Stimulated activated naive CD4-positive, alpha-beta T cell treated with Interleukin-2 at 50 U/mL for 16 hours (primary cell): ENCODE measurements at regions not wholly inside any gene's neighbourhood (a gene's known extent, or its start where the extent isn't known, plus 50 kb on each side); places are given as distances from the start of the nearest gene placed in this dataset.
A peak's percentile ranks its signal among the peaks of the same experiment; 100 is the strongest.
"Not testable (repeated sequence)": the region's sequence is repeated elsewhere in the genome, so short reads cannot be mapped to it uniquely, and the experiment has no call there.

Experiments used
- DNase-seq: peaks from one replicate; lab custom pipeline; 2025; lab: John Stamatoyannopoulos, UW

DNA sequence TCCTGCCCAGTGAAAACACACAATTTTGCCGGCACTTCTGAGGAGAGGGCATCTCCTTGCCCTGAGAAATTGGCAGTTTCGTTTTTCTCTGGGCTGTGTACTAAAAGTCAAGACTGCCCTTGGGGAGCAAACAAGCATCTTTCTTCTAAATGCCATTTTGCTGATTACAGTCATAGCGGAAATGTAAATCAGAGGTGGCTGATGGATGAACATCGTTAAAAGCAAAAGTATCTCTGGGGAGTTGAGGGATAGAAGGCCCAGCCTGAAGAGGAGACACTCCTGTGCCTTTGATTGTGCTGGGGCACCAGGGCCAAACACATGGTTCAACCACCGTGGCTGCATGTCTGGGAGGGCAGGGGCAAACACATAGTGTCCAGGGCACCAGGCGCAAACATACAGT, 49.8 kb downstream of the ABCC12 start:
- DNase-seq, result no peak

DNA sequence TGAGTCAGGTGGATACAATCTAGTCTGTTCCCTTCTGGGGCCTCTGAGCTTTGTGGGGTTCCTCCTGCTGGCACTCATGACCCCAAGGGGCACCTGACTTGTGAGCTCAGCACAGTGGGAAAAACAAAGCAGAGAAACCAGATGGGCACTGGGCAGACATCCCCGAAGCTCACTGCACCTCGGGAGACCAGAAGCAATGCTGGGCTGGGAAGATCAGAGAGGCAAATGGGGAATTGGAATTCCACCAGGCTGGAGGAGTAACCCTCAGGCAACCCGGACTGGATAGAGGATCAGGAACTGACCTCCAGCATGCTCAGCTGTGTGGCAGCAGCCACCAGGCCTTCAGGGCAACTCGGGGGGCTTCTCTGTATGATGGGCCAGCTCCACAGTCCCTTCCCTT, 50.3 kb downstream of the ABCC12 start:
- DNase-seq, result no peak

DNA sequence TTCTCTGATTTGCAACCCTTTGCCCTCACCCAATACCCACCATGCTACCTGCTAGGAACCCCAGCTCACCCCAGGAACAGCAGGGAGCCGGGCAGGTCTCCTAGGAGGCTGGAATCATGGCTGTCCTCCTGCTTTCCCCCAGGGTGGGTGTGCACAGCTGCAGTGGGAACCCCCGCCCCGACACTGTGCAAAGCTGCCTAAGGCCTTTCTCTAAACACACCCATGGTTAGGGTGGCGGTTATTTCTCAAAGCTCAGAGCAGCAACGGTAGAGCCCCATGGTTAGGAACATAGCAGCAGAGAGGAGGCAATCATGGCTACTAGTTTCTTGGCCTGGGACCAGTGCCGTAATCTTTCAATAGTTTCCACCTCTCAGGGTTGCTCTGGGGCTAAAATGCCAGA, 52.2 kb downstream of the ABCC12 start:
- DNase-seq, result no peak

DNA sequence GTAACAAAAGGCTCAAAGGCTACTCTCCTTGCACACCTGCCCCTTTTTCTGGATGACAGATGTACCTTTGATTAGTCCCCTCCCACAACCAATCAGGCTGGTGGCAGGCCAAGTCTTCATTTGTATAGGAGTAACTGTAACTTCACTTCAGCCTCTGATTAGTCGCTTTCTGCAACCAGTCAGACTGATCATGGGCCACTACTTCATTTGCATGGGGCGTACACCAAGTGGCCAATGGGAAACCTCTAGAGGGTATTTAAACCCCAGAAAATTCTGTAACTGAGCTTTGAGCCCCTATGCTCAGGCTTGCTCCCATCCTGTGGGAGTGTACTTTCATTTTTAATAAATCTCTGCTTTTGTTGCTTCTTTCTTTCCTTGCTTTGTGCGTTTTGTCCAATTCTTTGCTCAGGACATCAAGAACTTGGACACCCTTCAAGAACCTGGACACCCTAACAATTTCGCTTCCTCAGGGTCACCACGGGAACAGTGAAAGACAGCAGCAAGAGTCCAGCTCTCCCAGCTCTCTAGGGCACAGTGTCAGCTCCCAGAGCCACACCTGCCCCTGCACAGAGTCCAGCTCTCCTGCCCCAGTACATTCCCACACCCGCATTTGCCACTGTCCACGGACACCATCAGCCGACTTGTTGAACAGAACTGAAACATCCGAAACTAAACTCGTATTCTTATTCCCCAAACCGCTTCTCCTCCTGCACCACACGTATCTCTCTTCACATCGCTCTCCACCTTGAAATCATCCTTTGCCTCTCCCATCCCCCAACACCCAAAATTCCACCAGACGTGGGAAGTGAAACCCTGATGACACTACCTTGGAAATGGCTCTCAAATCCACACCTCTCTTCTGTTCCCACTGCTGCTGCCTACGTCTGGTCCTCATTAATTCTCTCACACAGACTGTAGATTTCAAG, 53.4 kb downstream of the ABCC12 start:
- DNase-seq, result no peak

DNA sequence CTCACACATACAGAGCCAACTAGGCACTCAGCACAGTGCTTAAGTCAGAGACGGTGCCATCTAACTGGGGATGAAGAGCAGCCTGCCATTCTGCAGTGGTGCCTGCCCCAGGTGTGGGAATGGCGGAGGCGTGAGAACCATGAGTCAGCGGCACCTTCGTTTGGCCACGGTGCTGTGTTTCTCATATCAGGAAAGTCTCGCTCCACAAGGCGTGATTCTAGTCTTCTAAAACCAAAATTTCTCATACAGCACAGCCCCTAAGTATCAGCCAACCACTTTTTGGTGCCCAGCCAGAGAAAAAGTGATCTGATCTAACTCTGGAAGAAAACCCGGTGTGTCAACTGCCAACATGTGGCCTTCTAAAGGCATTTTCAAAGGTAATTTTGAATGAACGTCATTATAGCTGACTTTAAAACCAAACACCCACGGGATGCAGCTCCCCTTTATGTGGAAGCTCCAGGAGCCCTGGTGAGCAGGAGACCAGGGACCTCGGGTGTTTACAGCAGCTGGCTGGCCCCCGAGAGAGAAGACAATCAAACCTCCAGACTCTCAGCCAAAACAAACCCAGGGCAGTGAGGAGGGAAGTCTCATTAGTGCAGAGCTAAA, 54.6 kb downstream of the ABCC12 start:
- DNase-seq, result peak; percentile 63

DNA sequence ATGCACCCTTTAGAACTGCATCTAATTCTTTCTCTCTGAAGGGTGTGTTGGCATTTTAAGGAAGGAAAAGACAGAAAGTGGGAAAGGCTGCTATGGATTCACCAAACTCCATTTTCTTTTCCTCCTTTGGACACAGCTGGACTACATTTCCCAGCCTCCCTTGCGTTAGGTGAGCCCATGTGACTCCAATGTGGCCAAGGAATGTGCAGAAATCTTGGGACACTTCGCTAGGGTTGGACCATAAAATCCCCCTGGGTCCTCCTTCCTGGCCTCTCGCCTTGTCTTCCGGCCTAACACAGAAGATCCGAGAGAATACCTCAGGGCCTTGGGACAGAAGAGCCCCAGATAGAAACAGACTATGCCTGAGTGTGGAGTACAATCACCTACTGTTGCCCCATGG, 56.3 kb downstream of the ABCC12 start:
- no peak for DNase-seq

DNA sequence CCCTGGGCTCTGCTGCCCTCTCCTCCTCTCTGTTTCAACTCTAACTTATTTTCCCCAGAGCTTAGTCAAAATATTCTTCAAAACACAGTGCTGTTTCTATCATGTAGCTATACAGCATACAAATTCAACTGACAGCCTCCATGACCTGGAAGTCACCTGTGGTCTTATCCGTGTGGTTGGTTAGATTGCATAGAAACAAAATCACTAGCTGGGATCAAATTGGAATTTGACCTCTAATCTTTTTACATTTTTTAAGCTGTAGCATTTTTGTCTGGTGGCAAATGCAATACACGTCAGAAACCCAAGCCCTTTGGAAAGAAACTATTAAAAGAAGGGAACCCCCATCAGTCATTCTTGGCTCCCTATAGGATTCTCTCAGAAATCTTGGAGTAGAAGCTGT, 57.3 kb downstream of the ABCC12 start:
- no peak for DNase-seq

DNA sequence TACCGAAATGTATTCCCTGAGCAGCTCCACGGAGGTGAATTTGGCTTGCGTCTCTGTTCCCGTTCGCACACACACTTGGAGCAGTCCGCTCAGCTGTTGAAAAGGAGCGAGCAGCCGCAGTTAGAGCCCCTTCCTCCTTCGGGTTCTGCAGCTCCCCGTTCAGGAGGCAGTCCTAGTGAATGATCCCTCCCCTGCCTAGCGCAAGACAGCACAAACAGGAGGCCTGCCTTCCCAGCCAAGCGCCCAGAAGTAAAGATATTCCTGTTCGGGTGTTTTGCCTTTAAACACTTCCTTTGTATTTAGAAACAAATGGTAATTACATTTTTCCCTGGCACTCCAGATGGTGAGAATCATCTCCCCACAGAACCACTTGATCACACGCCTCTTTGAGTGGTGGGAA, 64.7 kb downstream of the ABCC12 start:
- DNase-seq, result no peak

DNA sequence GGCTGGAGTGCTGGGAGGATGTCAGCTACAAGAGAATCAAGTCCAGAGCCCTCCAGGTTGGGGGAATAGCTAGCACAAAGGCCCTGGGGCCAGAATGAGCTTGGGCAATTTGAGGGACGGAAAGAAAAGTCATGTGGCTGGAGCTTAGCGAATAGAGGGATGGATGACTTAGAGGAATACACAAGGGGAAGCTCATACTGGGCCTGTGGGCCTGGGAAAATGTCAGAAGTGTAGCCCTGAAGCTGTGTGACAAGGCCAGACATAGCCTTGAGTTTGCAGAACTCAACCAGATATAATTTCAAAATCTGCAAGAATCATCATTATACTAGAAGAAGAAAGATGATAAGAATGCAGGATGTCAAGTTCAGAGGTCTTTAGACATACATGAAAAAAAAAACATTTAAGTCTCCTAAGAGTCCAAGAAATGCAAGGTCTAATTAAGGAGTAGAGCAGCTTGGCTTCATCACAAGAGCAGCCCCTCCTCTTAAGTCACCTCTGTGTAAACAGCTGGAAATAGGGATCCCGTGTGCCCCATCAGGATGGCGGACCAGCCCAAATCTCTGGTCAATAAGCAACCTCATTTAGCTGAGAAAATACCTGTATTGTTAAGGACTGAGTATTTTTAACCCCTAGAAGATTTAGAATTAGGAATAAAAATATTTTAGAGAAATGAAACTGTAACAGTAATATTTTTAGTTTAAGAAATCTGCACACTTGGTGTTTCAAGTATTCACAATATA, 66.6 kb downstream of the ABCC12 start:
- DNase-seq, result no peak

DNA sequence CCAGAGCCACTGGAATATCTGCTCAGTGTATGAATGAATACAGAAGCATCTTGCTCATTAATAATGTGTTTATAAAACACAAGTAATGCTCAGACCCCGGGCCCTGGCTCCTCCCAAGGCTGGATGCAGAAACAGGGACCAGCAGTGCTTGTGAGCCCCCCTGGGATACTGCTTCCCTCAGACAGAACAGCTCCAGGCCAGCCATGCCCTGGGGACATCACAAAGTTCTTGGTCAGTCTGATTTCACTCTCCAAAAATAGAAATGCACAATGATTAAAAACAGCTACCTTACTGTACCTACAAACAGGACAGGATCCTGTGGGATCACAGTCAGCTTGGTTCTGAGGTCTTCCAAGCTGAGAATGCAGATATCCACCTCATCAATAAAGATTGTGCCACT, 68.2 kb downstream of the ABCC12 start:
- DNase-seq, result no peak

DNA sequence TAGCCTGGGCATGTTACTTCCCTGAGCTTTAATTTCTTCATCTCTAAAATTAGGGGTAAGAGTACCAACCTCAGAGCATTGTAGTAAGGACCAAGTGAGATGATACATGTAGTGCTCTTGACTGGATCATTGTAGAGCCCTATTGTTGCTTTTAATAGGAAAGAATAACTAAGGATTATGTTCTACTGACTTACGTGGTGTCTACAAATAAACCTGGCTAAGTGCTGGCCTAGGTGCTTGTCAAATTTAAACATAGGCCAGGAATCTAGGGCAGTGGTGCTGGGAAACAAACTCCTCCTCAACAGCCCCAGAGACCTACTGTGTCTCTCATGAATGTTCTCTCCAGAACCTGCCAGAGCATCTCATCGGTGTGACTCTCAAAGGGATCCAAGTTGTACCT, 69.4 kb downstream of the ABCC12 start:
- DNase-seq, result no peak

DNA sequence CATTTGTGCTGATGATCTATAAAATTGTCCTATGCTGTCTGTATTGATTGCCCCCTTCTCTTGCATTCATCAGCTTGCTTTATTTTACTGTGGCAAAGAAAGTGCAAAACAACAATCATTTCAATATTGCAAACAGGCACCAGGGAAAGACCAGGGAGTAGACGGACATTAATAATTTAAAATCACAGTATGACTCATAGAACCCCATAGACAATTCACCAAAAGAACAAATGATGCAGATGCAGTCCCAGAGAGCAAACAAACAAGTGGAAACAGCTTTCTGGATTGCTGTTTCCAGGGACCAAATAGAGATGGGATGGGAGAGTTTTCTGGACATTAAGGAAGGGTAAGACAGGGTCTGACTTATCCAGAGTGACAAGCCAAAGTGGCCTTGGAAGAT, 70.1 kb downstream of the ABCC12 start:
- DNase-seq, result no peak

DNA sequence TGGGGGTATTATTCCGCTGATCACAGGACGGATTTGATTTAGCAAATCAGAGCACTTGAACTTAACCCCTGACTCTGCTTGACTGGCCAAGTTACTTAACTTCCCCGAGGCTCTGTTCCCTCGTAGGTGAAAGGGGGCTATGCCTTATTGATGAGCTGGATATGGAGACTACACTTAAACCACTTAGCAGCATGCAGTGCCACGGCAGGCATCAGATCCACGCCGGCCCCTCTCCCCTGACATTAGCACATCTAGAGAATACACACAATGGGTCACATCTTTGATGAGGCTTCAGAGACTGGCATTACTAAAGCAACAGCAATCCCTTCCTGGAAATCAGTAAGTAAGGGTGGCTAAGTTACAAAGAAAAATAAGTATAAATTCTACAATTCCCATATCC, 71.0 kb downstream of the ABCC12 start:
- DNase-seq, result no peak

DNA sequence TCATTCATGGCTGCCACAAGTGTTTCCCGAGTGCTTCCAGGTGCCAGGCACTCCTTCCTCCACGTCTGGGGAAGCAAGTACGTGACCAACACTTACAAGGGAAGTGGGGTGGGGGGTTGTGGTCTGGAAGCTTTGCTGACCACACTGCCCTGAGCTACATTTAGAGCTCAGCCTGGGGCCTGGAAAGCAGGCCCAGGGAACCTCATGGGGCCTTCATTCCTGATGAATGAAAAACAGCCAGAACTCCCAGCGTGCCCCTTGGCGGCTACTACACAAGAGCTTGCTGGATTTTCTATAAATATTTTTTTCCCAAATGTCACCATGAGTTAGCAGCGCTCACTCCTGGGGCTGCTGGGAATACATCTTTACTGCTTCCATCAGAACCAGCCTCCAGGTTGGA, 73.3 kb downstream of the ABCC12 start:
- no peak for DNase-seq

DNA sequence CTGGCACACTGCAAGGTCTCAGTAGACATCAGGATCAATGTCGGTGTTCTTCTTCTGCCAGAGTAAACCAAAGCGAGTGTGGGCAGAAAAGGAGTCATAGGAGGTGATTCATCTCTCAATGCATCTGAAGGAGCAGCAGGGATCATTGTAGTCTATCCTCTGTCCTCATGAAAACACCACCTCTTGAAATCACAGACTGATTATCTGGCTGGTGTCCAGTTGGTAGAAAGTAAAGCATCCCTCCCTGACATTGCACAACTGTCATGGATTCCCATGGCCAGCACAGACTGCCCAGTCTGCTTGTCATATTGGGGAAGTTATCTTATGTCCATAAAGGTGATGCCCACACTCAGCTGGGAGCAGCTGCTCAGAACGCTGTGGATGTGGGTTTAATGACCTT, 74.1 kb downstream of the ABCC12 start:
- no peak for DNase-seq

DNA sequence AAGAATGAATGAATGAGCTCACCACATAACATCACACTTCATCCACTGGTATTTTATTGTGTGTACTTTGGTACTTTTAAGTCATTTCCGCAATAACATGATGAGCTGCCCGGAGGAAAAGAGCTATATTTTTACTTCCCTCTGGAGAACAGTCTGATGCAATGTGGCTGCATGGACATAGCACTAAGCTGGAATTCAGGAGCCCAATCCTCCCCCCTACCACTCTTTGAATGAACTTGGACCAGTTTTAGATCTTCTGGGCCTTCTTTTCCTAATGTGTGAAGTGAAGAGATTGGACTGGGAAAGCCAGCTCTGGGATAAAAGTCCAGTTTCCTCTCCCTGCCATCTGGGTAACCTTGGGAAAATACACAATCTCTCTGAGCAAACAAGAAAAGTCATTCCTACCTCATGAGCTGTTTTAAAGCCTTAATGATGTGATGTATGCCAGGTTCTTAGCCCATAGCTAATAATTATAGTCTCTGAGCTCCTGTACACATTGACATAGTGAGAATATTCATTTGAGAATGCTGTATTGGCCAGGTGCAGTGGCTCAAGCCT, 79.3 kb downstream of the ABCC12 start:
- DNase-seq, result no peak

DNA sequence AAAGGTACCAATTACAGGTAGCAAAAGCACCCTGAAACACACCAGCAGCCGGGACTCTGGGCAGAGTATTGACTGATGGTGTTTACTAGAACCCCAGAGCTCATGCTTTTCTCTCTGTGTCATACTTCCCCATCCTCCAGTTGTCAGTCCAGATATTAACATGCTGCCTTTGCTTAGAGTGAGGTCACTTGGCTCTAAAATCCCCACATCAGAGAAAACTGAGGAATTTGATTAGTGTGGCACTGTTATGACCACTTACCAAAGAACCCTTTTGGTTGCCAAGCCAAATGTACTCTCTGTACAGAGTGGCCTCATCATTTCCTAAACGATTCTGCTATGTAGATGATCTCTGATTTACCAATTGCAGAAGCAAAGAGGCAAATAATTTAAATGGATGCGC, 80.4 kb downstream of the ABCC12 start:
- DNase-seq, result no peak

DNA sequence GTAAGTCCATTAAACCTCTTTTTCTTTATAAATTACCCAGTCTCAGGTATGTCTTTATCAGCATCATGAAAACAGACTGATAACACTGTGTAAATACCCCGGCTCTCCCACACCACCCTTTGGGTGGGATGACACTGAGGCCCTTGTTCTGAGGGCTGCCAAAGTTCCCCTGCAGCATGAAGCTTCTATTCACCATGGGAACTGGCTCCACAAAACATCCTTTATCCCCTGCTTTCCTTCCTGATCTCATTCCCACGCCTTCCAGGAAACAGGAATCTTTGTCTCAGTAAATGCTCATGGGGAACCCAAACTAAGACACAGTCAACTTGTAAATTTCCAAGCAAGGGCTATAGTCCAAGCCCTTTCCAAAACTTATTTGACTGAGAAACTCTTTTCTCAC, 88.4 kb downstream of the ABCC12 start:
- no peak for DNase-seq

DNA sequence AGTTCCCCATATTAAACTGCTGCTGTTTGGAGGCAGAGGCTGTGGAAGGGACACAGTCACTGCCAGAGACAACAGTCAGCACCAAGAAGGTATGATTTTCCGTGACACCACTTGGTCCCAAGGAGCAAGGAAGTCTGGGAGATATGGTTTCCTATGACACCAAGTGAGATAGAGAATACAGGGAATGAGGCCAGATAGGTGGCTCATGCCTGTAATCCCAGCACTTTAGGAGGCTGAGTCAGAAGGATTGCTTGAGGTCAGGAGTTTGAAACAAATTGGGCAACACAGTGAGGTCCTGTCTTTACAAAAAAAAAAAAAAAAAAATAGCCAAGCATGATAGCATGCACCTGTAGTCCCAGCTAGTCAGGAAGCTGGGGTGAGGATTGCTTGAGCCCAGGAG, 90.8 kb downstream of the ABCC12 start:
- no peak for DNase-seq

DNA sequence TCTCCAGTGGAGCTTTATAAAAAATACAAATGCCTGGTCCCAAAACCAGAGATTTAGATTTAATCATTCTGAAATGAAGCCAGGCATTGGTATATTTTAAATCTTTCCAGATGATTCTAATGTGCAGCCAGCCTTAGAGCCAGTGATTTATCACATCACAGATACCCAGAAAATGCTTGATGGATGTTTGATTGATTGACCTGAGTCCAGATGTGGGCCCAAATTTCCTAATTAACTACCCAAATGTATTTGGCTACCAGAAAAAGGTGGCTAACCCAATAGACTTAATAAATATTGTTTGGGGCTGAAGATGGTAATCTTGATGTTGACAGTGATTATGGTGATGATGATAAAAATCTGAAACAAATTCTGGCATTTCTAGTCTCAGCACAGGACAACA, 93.1 kb downstream of the ABCC12 start:
- DNase-seq, result no peak

DNA sequence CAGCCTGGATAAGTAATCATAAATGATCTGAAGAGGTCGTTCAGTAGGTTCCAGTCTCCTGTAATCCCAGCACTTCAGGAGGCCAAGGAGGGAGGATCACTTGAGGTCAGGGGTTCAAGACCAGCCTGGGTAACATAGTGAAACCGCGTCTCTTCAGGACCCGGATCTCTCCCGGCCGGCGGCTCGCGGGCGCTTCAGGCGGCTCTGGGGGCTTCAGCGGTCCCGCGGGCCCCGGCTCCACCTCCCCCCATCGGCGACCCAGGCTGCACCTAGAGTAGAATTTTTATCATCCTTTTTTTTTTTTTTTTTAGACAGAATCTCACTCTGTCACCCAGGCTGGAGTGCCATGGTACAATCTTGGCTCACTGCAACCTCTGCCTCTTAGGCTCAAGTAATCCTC, 95.9 kb downstream of the ABCC12 start:
- no peak for DNase-seq

DNA sequence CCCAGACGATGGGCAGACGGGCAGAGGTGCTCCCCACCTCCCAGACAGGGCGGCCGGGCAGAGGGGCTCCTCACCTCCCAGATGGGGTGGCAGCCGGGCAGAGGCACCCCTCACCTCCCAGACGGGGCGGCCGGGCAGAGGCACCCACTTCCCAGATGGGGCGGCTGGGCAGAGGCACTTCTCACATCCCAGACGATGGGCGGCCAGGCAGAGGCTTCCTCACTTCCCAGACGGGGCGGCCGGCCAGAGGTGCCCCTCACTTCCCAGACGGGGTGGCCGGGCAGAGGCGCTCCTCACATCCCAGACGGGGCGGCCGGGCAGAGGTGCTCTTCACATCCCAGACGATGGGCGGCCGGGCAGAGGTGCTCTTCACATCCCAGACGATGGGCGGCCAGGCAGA, 96.6 kb downstream of the ABCC12 start:
- not testable (repeated sequence) for DNase-seq

DNA sequence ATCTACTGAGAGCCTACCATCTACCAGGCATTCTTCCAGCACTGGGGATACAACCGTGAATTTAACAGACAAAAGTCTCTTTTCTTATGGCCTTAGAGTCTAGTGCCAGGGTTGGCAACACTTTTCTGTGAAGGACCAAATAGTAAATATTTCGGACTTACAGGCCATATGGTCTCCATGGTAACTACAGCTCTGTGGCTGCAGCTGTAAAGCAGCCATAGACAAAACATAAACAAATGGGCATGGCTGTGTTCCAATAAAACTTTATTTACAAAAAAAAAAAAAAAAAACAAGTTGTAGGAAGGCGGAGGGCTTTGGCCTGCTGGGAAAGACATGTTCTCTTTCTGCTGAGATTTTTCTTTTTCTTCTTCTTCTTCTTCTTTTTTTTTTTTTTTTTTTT, 98.7 kb downstream of the ABCC12 start:
- no peak for DNase-seq
